GM21360 (cell line): ENCODE measurements at regions not wholly inside any gene's neighbourhood (a gene's known extent, or its start where the extent isn't known, plus 50 kb on each side); places are given as distances from the start of the nearest gene placed in this dataset.

Source experiments
- ATAC-seq: cut with Tn5 transposase; IDR thresholded peaks from one replicate; pipeline ENCODE4 v1.9.1; 2021; ENCODE audit warnings: mild to moderate bottlenecking, moderate library complexity; ENCODE audit not compliant: unreplicated experiment

DNA sequence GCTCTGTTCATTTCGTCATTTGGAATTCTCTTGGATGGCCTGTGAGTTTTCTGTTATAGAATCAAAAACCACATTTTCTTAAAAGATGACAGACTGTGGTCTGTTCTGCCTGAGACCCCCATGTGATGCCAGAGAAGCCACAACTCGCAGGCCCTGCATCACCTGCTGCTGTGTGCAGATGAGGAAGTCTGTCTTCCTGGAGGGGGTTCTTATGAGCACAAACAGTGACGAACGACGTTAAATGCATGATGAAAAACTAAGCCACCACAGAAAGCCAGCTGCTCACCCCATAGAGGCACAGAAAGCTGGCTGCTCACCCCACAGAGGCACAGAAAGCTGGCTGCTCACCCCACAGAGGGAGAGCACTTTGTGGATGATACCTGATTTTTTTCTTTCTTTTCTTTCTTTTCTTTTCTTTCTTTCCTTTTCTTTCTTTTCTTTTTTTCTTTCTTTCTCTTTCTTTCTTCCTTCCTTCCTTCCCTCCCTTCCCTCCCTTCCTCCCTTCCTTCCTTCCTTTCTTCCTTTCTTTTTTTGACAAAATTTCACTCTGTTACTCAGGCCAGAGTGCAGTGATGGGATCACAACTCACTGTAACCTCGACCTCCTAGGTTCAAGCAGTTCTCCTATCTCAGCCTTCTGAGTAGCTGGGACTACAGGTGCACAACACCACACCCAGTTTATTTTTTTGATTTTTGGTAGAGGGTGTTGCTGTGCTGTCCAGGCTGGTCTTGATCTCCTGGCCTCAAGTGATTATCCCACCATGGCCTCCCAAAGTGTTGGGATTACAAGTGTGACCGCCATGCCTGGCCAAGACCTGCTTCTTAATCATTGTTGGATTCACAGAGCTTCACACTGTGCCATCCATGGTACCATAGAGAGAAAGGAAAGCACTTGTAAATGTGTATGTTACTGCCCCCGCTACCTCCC lies 1191.4 kb downstream of the UQCRFS1 start:
- ATAC-seq: no peak

DNA sequence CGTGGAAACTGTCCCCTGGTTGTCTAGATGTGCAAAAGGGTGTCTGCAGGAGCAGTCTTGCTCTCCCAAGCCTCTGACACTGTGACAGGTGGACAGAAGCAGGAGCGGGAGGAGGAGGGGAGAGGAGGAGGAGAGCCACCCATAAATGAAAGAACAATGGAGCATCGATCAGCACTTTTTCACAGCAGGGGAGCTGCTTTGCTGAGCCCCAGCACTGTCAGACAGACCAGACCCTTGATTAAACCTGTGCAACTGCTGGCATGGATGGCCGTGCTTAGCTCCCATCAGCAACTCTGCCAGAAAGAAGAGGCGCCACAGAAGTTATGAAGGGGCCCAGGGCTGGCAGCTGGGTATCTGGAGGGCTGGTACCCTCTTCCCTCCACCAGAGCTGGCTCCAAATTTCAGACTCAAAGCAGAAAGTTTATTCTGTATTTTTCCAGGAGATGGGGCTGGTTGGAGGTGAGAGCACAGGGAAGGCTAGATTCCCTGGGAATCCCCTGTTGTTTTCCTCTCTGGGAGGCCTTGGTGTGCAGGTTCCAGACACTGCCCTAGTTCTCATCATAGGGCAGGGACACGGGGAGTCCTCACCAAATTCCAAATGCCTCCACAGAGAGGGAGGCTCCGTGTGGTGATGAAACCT lies 1192.2 kb downstream of the UQCRFS1 start:
- no peak for ATAC-seq

DNA sequence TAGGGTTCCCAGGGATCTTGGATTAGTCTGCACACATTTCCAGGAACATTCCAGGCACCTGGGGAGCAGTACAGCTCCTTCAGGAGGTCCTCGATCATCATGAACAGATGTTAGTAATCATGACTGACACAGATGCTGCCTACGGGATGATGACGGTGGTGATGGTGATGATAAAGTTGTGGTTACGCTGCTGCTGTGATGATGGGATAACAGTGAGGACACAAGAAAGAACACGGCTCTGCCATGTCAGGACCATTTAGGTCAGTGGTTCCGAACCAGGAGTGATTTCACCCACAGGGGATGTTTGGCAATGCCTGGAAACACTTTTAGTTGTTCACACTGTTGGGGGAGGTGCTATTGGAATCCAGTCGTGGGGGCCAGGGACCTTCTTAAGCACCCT lies 1193.0 kb downstream of the UQCRFS1 start:
- ATAC-seq: no peak

DNA sequence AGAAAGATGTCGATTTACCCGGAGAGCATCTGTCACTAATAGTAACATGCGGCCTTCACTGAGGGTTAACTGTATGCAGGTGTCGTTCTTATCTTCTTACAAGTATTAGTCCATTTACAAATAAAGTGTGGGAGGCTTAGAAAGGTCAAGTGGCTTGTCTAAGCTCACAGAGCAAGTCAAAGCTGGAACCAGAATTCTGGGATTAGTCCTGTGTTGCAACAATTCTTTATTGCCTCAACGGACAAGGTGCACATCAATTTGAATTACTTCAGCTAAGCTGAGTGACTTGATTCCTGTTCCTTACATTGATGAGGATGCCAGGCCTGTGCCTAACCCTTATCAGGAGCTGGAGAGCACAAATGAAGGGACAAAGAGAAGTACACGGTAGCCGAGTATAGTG lies 1193.6 kb downstream of the UQCRFS1 start:
- ATAC-seq: no peak

DNA sequence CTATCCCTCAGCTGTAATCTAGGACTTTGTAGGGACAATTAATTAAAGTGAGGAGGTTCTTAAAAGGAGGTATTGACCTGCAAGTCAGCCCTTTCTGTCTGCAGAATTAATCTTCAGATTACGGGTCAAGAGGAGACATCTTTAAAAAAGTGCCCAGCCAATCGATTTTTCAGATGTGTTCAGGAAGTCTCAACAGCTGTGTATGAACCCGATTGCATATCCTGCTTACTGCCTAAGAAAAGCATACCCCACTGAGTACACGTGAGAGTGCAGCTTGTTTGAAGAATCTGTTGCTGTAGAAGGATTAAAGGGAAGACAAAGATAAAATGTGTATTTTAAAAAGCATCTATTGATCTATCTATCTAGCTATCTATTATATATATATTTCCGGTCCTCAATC lies 1194.5 kb downstream of the UQCRFS1 start:
- no peak for ATAC-seq

DNA sequence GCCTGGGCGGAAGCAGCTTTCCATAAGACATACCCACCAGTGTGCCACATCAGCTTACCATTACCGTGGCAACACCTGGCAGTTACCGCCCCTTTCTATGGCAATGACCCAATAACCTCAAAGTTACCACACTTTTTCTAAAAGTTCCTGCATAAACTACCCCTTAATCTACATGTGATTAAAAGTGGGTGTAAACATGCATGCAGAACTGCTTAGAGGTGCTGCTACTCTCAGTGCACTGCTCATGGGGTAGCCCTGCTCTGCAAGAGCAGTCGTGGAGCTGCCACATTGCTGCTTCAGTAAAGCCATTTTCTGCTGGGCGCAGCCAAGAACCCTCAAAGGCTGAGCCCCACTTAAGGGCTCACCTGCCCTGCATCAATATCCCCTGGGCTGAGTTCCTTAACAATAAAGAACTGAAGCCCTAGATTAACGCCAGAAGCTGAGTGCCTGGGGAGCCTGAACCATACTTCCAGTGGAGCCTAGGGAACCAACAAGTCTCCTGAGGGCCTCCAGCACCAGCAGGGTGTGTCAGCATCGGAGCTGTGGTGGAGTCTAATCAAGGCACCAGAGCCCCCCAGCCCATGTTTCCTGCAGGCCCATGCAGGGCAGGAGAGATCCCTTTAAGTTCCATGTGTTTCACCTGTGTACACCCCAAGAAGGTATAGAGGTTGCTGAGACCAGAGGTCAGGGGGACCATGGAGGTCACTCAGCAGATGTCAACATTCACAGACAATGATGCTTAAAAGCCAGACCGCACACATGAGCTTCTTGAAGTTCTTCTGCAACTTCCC lies 1198.1 kb downstream of the UQCRFS1 start:
- no peak for ATAC-seq

DNA sequence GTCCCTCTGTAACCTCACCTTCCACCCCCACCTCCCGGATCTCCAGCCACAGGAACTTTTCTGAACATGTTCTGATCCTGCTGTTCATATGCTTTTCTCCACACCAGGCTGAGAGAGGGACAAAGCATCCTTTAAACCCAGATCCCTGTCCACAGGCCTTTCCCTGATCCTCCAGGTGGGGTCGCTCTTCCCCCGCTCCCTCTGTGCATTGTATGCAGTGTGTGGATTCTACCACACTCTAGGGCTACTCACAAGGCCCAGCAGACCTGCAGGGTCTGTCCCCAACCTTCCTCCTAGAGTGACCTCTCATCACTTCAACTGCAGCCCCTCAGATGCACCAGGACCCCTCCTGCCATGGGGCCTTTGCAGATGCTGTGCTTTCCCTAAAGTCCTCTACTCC lies 1200.6 kb downstream of the UQCRFS1 start:
- no peak for ATAC-seq

DNA sequence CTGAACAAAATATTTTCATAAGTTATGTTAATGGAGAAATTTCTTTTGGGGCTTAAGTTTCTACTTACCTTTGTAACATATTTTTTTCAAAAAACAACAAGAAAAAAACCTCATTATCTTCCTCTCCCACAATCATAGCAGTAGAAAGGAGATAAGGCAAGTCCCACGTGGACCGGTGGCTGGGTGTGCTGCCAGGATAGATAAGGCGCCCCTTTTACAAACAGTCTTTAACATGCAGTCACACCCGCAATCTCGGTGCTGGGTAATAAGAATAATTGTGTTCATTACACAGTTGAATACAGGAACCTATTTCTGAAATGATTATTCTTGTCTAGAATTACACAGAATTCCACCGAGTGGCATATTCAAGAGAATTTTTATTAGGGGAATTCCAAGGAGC lies 1202.3 kb downstream of the UQCRFS1 start:
- ATAC-seq: no peak

DNA sequence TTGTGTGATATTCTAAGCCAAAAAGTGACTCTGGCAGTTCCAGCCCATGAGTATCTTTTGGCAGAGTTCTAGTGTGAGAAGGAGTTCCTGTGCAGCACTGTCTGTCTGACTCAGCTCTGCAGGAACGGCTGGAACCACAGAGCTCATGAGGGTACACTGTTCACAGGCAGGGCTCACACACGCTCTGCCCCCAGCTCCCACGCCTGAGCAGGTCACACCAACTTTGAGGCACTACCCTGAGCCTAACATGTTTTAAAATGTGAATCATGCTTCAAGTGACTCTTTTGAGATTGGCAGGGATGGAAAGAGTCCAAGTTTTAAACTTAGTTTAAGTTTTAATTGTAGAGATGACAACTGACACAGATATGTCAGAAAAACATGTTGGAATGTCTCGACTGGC lies 1203.3 kb downstream of the UQCRFS1 start:
- no peak for ATAC-seq

DNA sequence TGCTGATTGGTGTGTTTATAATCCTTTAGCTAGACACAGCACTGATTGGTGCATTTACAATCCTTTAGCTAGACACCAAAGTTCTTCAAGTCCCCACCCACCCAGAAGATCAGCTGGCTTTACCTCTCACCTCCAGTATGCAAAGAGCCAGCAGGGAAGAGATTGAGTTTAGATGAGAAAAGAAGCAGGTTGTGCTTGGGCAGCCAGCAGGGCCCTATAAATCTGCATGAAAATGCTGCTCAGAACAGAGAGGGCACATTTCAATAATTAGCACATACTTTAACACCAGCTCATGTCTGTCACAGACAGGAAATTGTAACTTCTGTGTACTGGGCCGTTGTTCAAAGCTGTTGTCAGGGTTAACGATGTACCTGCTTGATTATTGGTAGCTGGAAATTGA lies 1204.3 kb downstream of the UQCRFS1 start:
- no peak for ATAC-seq

DNA sequence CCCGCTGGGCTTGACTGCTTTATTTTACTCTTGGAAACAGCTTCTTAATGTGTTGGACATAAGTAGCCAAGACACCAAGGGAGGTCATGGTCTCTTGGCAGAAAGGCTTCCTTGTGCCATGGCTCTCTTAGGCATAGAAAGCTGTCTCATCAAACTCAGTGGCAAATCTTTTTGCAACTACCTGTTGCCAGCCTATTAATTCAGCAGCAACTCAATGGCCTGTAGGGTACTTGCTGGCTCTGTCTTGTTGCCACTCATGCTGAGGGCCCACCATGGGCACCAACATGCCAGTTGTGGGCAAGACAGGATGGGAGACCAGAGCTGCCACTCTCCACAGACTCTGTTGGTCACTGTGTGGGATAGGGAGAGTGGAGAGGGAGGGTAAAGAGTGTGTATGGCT lies 1209.4 kb downstream of the UQCRFS1 start:
- no peak for ATAC-seq

DNA sequence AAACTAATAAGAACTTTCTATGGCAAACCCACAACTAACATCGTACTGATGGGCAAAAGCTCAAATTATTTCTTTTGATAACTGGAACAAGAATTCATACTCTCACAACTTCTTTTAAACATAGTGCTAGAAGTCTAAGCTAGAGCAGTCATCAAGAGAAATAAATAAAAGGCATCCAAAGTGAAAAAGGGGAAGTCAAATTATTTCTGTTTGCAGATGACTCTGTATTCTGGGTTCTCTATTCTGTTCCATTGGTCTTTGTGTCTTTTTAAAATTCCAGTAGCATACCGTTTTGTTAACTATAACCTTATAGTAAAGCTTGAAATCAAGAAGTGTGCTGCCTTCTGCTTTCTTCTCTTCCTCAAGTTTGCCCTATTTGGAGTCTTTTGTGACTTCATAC lies 1215.9 kb downstream of the UQCRFS1 start:
- ATAC-seq: no peak

DNA sequence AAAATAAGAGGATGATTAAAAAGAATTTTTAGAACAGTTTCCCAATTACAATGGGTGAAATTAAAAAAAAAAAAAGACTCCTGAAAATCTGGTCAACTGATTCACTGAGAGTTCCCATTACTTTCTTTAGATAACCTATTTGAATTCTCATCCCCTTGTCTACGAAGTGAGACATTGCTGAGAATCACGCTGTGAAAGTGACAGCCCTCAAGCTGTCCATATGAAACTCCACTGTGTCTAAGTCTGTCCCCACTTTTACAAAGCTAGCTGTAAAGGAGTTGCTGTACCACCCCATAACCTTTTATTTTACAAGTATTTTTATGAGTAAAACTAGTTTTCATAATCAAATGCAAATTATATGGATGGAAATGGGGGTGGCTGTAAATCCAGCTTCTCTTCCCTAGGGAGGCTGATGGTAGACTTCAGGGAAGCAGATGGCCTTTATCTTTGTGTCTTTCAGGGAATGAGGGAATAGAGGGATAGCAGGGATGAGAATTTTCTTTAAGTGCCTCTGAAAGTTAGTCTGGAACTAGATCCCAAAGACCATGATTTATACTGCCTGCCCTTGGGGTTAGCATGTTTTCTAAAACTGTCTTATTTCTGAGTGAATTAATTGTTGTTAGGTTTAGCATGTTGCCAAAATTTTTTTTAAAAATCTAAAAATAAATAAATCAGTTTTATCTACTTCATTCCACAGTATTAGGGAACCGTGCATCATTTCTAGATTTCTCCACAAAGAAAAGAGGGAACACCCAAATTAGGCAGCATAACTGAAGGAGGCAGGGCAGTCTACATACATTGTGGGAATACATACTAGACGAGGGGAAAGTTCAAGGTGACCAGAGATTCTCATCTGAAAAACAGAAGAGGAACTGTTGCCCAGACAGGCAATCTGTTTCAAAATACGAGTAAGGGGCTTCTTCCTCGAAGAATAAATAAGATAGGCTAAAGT lies 1219.1 kb downstream of the UQCRFS1 start:
- ATAC-seq: no peak

DNA sequence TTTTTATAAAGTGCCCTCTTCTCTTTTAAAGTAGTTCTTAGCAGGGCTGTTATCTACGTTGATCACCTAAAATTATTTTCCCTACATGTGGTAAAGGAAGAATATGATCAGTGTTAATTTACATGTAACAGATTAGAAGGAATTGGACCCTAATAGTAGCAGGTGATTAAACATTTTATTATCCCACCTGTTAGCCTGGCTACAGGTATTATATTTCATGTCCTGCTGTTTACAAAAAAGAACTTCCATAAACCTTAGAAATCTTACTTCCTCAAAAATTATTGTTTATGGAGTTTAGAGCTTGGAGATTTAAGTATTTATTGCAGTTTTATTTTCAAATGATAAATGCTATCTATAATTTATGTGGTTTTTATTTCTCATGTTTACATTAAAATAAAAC lies 1226.7 kb downstream of the UQCRFS1 start:
- ATAC-seq: no peak

DNA sequence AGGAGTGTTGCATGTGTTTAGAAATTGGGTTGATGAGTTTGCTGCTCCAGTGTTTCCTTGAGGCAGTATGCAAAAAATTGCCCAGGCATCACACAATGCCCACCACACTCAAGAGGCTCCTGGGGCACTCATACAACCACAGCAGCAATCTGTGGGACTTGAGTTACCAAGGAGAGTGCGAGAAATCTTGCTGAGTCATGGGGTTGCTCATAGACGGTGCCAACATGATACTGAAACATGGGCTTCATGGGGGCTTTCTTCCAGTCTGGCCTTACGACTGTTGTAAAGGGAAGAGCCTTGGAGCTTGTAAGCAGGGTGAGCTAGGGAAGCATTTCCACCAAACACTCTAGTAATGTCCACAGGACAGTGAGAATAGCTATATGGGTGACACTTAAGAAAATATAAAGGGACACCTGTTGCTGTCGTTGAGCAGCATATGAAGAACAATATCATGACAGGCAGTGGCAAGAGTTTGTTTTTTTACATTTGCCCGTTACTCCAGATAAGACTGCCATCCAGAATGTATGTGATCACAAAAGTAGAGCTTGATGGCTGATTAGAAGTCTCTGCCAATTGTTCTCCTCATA lies 1237.4 kb downstream of the UQCRFS1 start:
- ATAC-seq: no peak

DNA sequence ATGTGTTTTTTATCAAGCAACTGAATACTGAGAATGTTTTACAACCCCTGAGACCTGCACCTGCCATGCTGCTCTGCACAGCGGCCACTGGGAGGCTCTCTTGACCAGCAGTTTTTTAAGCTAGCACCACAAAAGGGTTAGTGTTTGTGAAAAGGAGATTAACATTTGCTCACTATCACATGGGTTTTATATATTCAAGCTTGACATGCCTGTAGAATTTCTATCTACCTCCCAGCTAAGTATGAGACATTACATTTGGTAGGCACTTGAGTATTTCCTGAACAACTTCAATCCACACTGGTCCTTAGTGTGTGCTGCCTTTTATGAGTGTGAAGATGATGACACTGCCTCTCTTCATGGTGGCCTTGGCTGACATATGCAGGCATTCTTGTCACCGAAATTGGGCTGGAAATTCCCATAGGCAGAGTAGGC lies 1238.9 kb downstream of the UQCRFS1 start:
- ATAC-seq: no peak

DNA sequence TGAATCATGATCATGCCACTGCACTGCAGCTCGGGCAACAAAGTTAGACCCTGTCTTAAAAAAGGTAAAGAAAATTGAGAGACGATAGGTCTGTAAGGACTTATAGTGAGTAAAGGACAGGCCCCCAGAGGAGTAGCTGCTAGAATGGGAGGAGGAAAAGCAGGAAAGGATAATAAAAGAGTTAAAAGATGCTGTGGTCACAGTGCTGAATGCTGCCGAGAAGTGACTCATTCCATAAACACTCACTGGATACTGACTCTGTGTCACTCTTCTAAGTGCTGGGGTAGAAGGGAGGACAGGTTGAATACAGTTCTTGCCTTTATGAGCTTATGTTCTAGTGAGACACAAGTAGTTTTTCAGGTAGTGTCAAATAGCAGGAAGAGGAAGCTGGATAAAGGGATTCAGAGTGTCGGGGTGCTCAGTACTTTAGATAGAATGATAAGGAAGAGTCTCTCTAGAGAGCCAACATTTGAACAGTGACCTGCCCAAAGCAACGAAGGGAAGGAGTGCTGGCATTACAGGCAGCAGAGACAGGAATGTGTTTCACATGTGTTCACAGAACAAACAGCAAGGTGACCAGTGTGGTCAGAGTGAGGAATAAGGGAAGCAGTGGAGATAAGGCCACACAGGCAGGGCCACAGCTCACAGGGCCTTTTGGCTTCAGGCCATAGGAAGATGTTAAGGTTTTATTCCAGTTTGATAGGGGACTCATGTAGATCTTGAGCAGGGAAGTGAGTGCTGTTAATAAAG lies 1240.5 kb downstream of the UQCRFS1 start:
- ATAC-seq: no peak

DNA sequence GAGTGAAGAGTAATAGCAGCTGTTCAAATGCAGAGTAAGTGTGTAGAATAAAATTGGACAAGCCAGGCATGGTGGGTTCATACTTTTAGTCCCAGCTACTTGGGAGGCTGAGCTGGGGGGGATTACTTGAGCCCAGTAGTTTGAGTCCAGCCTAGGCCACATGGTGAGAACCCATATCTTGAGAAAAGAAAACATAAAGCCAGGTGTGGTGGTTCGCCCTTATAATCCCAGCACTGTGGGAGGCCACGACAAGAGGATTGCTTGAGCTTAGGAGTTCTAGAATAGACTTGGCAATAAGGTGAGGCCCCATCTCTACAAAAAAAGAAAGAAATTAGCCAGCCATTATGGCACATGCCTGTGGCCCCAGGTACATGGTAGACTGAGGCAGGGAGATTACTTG lies 1241.1 kb downstream of the UQCRFS1 start:
- ATAC-seq: no peak

DNA sequence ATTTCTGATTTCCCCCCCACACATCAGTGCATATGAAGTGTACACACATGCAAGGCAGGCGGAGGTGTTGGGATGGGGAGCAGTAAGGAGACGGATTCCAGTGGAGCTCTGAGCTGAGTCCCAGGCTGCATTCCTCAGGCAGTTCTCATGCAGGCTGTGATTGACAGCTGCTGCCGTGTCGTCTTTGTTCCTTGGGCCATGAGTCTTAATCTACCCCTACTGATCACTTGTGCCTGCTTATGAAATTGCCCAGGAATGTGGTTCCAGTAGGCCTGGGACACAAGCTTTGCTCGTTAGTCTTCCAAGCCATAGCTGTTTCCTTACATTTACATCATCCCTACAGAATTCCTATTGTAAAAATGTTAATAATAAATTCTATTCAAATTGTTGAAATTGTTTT lies 1241.9 kb downstream of the UQCRFS1 start:
- ATAC-seq: no peak
